ENCODE measurements at regions not wholly inside any gene's neighbourhood (a gene's known extent, or its start where the extent isn't known, plus 50 kb on each side); places are given as distances from the start of the nearest gene placed in this dataset.

- no peak for DNase-seq (ENCODE audit: low read depth)
- TF ChIP-seq CTCF (conservative IDR thresholded peaks at IDR 0.05; ENCODE audit: low read depth, low read length) = no peak
- H3K4me3 ChIP-seq (ENCODE audit: low read length) = no peak overlapping the region
Measured at GRCh38 chr2:147659051-147659450, 185.8 kb upstream of the ACVR2A start.

- no peak for DNase-seq (ENCODE audit: low read depth)
- no peak overlapping the region for H3K4me3 ChIP-seq (ENCODE audit: low read length)
- TF ChIP-seq CTCF (conservative IDR thresholded peaks at IDR 0.05; ENCODE audit: low read depth, low read length) = no peak
Measured at GRCh38 chr2:147657086-147658000, 187.5 kb upstream of the ACVR2A start.

- DNase-seq (ENCODE audit: low read depth) = no peak
- no peak overlapping the region for H3K4me3 ChIP-seq (ENCODE audit: low read length)
- TF ChIP-seq CTCF (conservative IDR thresholded peaks at IDR 0.05; ENCODE audit: low read depth, low read length) = no peak
Measured at GRCh38 chr2:147649998-147650397, 194.8 kb upstream of the ACVR2A start.

GRCh38 chr2:147649286-147649685 lies 195.5 kb upstream of the ACVR2A start:
- DNase-seq (ENCODE audit: low read depth) = no peak
- no peak overlapping the region for H3K4me3 ChIP-seq (ENCODE audit: low read length)
- TF ChIP-seq CTCF (conservative IDR thresholded peaks at IDR 0.05; ENCODE audit: low read depth, low read length) = no peak

GRCh38 chr2:147648471-147648870 lies 196.4 kb upstream of the ACVR2A start:
- no peak overlapping the region for H3K4me3 ChIP-seq (ENCODE audit: low read length)
- no peak for TF ChIP-seq CTCF (conservative IDR thresholded peaks at IDR 0.05; ENCODE audit: low read depth, low read length)
- no peak for DNase-seq (ENCODE audit: low read depth)

- no peak for DNase-seq (ENCODE audit: low read depth)
- TF ChIP-seq CTCF (conservative IDR thresholded peaks at IDR 0.05; ENCODE audit: low read depth, low read length) = no peak
Measured at GRCh38 chr2:147647816-147648215, 197.0 kb upstream of the ACVR2A start.

More at GRCh38 chr2:147647816-147648215, 197.0 kb upstream of the ACVR2A start:
- no peak overlapping the region for H3K4me3 ChIP-seq (ENCODE audit: low read length)
